Uterus (tissue), 2 donors: ENCODE measurements at regions not wholly inside any gene's neighbourhood (a gene's known extent, or its start where the extent isn't known, plus 50 kb on each side); places are given as distances from the start of the nearest gene placed in this dataset.
"Not testable (repeated sequence)": the region's sequence is repeated elsewhere in the genome, so short reads cannot be mapped to it uniquely, and the experiment has no call there.

ENCODE experiments used
- CTCF ChIP-seq, 4 experiments: fragments of 200-600 bp in 2 of 4; fragments of 450-650 bp in 2 of 4; sonication (generic) in 2 of 4; IDR thresholded peaks; one replicate each; pipeline ENCODE4 v1.5.1; 2016 to 2019; ENCODE audit warnings: antibody characterized with exemption in 4 of 4, mild to moderate bottlenecking in 2 of 4, moderate library complexity in 1 of 4
- POLR2A ChIP-seq, 2 donors: fragments of 450-650 bp; IDR thresholded peaks; one replicate each; pipeline ENCODE4 v1.6.1; 2016; ENCODE audit warnings: antibody characterized with exemption in 2 of 2, mild to moderate bottlenecking in 1 of 2, moderate library complexity in 1 of 2

- TF ChIP-seq POLR2A, CTCF (IDR thresholded peaks at IDR 0.05): not testable (repeated sequence)
These were observed 131.7 kb upstream of the ADGRL4 start for GRCh38 chr1:79138227-79138626.
